Fibroblast of skin of abdomen (primary cell): ENCODE measurements at regions not wholly inside any gene's neighbourhood (a gene's known extent, or its start where the extent isn't known, plus 50 kb on each side); places are given as distances from the start of the nearest gene placed in this dataset.

Source experiments
- DNase-seq: peaks from one replicate; pipeline ENCODE4 v3.0.0-alpha.2; 2013

GRCh38 chrX:121102101-121102500 lies 54.7 kb downstream of the GLUD2 start:
- no peak for DNase-seq

DNA sequence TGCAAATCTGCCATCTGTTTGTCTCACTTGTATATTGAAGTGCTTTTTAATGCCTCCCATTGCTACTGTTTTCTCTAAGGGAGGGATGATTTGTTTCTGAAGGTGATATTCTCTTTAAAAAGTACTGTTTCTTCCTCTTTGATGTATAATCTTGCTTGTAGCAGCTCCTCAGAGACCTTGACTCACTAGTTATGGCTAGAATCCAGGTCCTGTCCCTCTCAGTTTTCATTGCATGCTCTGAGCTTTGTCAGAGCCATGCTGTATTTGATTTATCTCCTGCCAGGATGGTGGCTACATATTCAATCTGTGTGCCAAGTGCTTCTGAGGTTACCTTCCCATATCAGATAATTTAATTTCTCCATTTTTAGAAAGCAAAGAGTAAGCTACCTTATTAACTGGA lies 56.0 kb downstream of the GLUD2 start:
- peak; percentile 4 for DNase-seq

GRCh38 chrX:121106484-121107235 lies 59.2 kb downstream of the GLUD2 start:
- DNase-seq, result no peak

- no peak for DNase-seq
These were observed 62.6 kb downstream of the GLUD2 start for GRCh38 chrX:121109986-121110385.

- no peak for DNase-seq
These were observed 63.1 kb downstream of the GLUD2 start for GRCh38 chrX:121110536-121110935.

DNA sequence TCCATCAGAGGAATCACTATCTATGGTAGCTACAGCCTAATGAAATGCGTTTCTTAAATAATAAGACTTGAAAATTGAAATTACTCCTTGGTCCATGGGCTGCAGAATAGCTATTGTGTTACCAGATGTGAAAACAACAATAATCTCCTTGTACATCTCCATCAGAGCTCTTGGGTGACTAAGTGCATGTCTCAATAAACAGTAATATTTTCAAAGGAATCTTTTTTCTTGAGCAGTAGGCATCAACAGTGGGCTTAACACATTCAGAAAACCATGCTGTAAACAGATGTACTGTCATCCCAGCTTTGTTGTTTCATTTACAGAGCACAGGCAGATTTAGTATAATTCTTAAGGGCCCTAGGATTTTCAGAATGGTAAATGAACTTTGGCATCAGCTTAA lies 67.3 kb downstream of the GLUD2 start:
- no peak for DNase-seq

- no peak for DNase-seq
These were observed 73.5 kb downstream of the GLUD2 start for GRCh38 chrX:121120690-121121605.

GRCh38 chrX:121122332-121122731 lies 74.9 kb downstream of the GLUD2 start:
- no peak for DNase-seq

- DNase-seq, result peak; percentile 9
These were observed 81.8 kb downstream of the GLUD2 start for GRCh38 chrX:121128925-121129877.

DNA sequence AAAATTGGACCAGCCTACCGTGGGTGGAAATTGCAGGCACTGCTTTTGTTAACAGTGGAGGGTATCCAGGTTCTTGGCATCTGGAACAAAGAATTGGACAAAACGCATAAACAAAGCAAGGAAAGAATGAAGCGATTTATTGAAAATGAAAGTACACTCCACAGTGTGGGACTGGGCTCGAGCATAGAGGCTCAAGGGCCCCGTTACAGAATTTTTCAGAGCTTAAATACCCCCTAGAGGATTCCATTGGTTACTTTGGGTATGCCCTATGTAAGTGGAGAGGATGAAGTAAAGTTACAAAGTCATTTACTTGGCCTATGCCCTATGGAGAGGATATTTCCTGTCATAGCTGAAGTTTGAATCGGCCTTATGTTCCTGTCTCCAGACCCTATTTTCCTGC lies 85.3 kb downstream of the GLUD2 start:
- DNase-seq, result no peak

DNA sequence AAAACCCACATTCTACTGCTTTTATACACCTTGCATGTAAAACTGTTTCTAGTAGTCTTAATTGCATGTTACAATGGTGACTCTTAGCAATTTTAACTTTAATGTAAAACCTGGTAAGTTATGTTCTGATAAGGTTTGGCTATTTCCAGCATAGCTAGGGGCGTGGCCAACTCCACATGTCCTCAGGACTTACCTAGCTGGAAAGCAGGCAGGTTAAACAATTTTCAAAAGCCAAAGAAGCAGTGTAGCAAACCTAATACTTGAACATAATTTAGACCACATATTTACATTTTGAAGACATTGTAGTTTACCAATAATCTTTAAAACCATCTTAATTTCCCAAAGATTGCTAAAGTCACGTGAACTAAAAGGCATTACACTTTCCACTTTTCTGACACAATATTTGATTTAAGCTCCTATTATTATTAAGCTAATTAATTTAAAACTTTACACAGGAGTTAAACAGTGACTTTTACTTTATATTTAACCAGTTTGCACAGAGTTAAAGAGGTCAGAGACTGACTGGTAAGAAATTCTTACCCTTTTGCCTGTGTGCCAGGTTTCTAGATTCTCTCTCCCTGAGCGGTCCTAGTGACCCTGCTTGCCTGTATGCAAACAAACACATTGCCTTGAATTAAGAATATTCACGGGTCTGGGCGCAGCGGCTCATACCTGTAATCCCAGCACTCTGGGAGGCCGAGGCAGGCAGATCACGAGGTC lies 88.2 kb downstream of the GLUD2 start:
- no peak for DNase-seq

GRCh38 chrX:121146059-121146628 lies 98.7 kb downstream of the GLUD2 start:
- DNase-seq, result peak; percentile 27

GRCh38 chrX:121150217-121150616 lies 102.8 kb downstream of the GLUD2 start:
- no peak for DNase-seq

GRCh38 chrX:121151293-121151692 lies 103.9 kb downstream of the GLUD2 start:
- no peak for DNase-seq

DNA sequence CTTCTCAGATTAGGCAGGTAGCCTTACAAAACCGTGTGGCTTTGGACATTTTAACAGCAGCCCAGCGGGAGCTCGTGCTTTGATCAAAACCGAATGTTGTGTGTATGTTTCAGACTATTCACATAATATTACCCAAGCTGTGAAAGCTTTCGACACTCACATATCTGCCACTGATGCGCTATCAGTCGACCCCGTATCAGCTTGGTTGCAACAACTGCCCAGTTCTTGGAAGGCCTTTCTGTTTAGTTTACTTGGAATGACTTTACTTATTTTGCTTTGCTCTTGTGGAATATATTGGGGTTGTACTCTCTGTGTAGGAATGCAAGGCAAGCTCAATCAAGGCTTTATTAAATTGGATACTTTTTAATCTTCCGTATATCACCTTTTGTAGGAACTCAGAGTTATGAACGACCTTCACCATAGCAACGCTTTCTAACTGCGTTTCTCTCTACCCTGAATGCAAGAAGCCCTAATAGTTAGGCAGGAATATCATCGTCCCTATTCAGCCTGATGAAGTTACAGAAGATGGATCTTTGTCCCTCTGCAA lies 107.5 kb downstream of the GLUD2 start:
- no peak for DNase-seq

DNA sequence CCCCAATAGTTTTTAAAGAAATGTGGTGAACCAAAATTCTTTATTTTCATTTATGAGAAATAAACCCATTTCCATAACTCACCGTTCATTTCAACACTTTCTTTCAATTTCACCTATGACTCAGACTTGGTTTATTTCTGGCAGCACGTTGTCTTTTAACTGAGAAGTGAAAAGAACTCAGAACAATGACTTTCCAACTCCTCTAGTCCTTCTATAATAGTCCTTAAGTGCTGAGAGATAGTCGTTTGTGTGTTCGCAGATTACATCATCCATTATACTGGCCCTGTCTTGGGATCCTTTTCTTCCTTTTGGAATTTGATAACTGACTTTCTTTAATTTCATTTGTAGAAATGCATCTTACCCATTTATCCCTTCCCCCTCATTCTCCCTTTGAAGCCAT lies 113.6 kb downstream of the GLUD2 start:
- peak; percentile 74 for DNase-seq

GRCh38 chrX:121161501-121161933 lies 114.1 kb downstream of the GLUD2 start:
- no peak for DNase-seq

DNA sequence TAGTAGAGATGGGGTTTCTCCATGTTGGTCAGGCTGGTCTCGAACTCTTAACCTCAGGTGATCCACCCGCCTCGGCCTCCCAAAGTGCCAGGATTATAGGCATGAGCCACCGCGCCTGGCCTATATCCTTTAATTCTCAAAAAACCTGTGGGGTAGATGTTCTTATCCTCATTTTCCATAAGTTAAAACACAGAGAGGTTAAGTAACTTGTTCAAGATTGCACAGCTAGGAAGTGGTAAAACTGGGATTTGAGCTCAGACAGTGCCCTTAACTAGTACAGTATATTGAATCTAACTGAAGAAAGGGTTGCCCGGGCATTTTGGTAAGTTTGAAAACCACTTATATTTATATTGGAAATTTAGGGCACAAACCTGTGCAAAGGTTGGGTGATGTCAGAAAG lies 116.0 kb downstream of the GLUD2 start:
- no peak for DNase-seq

GRCh38 chrX:121165930-121166359 lies 118.5 kb downstream of the GLUD2 start:
- no peak for DNase-seq

DNA sequence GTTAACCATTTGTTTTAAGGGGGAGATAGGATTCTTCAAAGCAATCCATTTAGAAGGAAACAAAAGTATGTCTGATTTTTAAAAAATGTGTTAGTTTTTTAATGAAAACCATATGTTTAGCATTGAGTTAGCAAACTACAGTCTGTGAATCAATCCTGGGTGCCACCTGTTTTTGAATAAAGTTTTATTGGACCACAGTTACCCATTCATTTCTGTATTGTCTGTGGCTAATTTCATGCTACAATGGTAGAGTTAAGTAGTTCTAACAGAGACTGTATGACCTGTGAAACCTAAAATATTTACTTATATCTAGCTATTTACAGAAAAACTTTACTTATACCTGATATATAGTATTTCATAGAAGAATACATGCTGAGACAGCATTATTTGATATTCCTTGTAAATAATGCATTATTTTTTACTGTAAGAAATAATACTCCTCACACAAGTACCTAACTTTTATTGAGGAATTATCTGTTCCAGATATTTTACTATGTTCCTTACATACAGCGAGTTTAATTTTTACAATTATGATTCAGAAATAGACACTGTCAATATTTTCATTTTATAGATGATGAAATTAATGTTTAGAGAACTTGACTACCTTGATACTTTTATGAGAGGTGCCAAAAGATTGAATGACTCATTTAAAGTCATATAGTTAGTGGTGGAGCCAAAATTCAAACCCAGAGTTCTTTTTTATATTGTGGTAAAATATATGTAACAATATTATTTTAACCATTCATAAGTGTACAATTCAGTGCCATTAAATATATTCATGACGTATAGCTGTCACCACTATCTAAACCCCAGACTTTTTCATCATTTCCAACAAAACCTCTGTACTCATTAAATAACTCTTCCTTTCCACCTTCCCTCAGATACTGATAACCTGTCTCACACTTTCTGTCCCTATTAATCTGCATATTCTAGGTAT lies 122.0 kb downstream of the GLUD2 start:
- DNase-seq, result no peak
